ENCODE measurements at regions not wholly inside any gene's neighbourhood (a gene's known extent, or its start where the extent isn't known, plus 50 kb on each side); places are given as distances from the start of the nearest gene placed in this dataset.

- WGBS, result 71% methylated on average over 6 of the region's 6 CpGs
- no peak for TF ChIP-seq POLR2A (IDR thresholded peaks at IDR 0.05; ENCODE audit: low read depth)
- intact Hi-C loops (cut with DNase I), result no loop called here
- Histone ChIP-seq H3K27me3 (peaks cover 0 to 7% (median 0%) of the 10 kb centered on the region in 4 donors), H3K4me1 (peaks cover 0 to 17% (median 11%) of the 10 kb centered on the region in 4 donors), H3K4me3 (no peak overlapping the region), H3K27ac (replicated peaks in 1 of 4) (no peak overlapping the region), H3K9me3 (no peaks in the 10 kb centered on the region), H3K36me3 (no peaks in the 10 kb centered on the region)
- no peak for DNase-seq (ENCODE audit: extremely low spot score)
Measured at GRCh38 chr6:169930799-169931198, 179.4 kb downstream of the ERMARD start.

GRCh38 chr6:169927711-169928110, 176.3 kb downstream of the ERMARD start:
- Histone ChIP-seq H3K36me3 (no peaks in the 10 kb centered on the region), H3K27ac (replicated peaks in 1 of 4) (no peak overlapping the region), H3K27me3 (peaks cover 0 to 4% (median 0%) of the 10 kb centered on the region in 4 donors), H3K9me3 (no peaks in the 10 kb centered on the region), H3K4me1 (no peaks in the 10 kb centered on the region), H3K4me3 (no peak overlapping the region)
- TF ChIP-seq POLR2A (IDR thresholded peaks at IDR 0.05; ENCODE audit: low read depth), result no peak
- no peak for TF ChIP-seq CTCF (IDR thresholded peaks at IDR 0.05)
- TF ChIP-seq EP300 (IDR thresholded peaks at IDR 0.05), result no peak
- TF ChIP-seq POLR2AphosphoS5 (IDR thresholded peaks at IDR 0.05), result no peak
- 87% methylated on average over 5 of the region's 5 CpGs for WGBS
- intact Hi-C loops (cut with DNase I), result no loop called here
- no peak for DNase-seq (ENCODE audit: extremely low spot score)

- WGBS, result 92% methylated on average over 11 of the region's 11 CpGs
Measured at GRCh38 chr6:169926617-169927417, 175.4 kb downstream of the ERMARD start.

GRCh38 chr6:169923468-169924464, 172.3 kb downstream of the ERMARD start:
- intact Hi-C loops (cut with DNase I), result no loop called here

More at GRCh38 chr6:169926617-169927417, 175.4 kb downstream of the ERMARD start:
- no peak overlapping the region for H3K27ac ChIP-seq (replicated peaks in 1 of 4)
- DNase-seq (ENCODE audit: extremely low spot score), result no peak
- H3K4me3 ChIP-seq, result no peak overlapping the region
- no peaks in the 10 kb centered on the region for H3K9me3 ChIP-seq
- no peaks in the 10 kb centered on the region for H3K36me3 ChIP-seq
- intact Hi-C loops (cut with DNase I), result no loop called here
- peaks cover 0 to 13% (median 0%) of the 10 kb centered on the region in 4 donors for H3K27me3 ChIP-seq
- H3K4me1 ChIP-seq, result no peaks in the 10 kb centered on the region
- TF ChIP-seq CTCF (IDR thresholded peaks at IDR 0.05) (no peak), POLR2AphosphoS5 (IDR thresholded peaks at IDR 0.05) (no peak), POLR2A (IDR thresholded peaks at IDR 0.05; ENCODE audit: low read depth) (no peak), EP300 (IDR thresholded peaks at IDR 0.05) (no peak)

More at GRCh38 chr6:169923468-169924464, 172.3 kb downstream of the ERMARD start:
- no peaks in the 10 kb centered on the region for H3K4me1 ChIP-seq
- no peak for DNase-seq (ENCODE audit: extremely low spot score)
- TF ChIP-seq EP300 (IDR thresholded peaks at IDR 0.05), result no peak
- no peak for TF ChIP-seq POLR2A (IDR thresholded peaks at IDR 0.05; ENCODE audit: low read depth)
- no peak for TF ChIP-seq POLR2AphosphoS5 (IDR thresholded peaks at IDR 0.05)
- no peak for TF ChIP-seq CTCF (IDR thresholded peaks at IDR 0.05)
- H3K27ac ChIP-seq (replicated peaks in 1 of 4), result no peak overlapping the region
- no peak overlapping the region for H3K4me3 ChIP-seq
- no peaks in the 10 kb centered on the region for H3K36me3 ChIP-seq
- H3K27me3 ChIP-seq, result peaks cover 0 to 37% (median 0%) of the 10 kb centered on the region in 4 donors
- WGBS, result 83% methylated on average over 6 of the region's 6 CpGs
- H3K9me3 ChIP-seq, result no peaks in the 10 kb centered on the region

Data from esophagus muscularis mucosa (tissue), 4 donors.